ENCODE measurements at regions not wholly inside any gene's neighbourhood (a gene's known extent, or its start where the extent isn't known, plus 50 kb on each side); places are given as distances from the start of the nearest gene placed in this dataset.

DNA sequence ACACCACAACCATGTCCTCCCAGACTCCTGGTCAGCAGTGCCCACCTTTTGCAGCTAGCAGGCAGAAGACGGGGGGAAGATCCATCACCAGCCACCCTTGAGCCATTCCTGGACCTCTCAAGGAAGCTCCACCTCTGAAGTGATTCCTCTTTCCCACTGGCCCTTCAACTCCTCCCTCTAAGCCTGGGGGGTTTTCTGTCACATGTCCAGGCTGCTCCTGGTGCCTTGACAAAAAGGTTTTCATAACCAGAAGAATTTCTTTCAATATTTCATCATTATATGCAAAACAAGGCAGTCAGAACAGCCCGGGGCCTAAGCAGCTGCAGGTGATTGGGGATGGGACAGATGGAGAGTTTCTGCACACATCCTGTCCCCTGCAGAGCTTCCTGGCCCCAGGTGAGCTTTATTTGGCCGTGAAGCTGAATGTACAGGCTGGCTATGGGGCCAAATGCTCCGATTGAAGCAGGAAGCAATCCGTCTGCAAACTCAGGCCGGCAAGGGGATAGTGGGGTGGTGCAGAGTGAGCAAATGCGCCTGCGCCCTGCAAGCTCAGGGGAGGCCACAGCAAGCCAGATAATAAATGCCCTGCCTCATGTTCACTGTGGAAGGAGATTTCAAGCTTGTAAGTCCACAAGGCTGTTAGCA, 173.5 kb downstream of the C5orf15 start:
- DNase-seq, result no peak

DNA sequence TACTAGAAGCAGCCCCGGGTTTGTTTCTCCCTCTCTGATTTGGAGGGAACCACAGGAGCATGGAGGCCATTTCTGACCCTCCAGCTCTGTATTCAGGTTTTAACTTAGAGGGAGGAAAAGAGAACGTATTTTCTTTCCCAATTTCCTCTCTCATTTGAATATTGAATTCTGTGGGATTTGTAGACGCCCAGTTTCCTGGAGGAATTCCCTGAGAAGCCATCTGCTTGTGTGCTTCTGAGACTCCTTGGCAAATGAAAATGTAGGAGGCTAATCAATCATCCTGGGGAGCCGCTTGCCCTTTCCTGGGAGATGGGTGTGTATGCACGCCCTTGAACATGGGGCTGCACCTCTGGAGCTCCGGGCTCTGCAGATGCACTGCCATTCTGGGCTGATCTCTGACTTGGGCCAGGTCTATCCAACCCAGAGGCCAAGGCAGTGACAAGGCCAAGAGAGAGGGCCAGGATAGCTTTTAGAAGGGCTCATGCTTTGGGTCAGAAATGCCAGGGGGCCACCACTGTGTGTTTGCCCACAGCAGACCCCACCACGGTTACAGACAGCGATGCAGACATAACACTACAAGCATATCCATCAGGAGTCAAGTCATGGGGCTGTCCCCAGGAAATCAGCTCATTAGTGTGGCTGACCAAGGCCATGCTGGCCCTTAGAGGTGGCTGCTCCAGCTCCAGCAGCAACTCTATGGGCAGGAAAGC, 174.5 kb downstream of the C5orf15 start:
- no peak for DNase-seq

DNA sequence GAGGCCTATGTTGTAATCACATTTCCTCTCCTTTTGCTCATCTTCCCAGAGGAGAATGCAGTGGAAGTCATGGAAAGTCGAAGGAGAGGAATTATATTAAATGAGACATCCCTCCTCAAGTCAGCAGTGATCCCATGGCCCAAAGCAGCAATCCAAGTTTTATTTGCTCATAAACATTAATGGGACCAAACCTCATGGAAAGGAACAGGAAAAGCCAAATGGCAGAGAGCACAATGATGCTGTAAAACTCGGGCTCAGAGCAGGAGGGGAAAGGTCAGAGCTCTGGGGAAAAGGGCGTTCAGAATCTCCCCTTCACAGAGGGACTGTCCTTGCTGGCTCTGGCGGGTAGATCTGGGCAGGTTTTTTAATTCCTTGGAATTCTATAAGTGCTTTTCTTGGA, 175.8 kb downstream of the C5orf15 start:
- DNase-seq, result no peak

DNA sequence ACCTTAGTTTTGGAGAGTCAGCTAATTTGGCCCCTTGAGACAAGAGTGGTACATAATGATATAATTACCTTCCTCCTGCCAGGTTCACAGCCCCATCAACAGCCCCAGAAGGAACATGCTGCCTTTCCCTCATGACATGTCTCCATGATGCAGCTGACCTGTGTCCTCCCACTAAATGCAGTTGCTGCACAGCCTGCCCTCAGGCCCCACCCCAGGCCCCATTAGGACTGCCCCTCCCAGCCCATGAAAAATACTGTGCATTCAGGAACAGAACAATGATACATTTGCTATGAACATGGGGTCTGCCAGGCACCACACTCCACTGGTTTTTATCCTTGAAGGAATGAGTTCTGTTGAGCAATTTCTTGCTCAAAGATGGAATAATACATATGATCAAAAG, 176.4 kb downstream of the C5orf15 start:
- DNase-seq, result no peak

- DNase-seq, result no peak
Observed at GRCh38 chr5:133790898-133791297, 177.5 kb downstream of the C5orf15 start.

DNA sequence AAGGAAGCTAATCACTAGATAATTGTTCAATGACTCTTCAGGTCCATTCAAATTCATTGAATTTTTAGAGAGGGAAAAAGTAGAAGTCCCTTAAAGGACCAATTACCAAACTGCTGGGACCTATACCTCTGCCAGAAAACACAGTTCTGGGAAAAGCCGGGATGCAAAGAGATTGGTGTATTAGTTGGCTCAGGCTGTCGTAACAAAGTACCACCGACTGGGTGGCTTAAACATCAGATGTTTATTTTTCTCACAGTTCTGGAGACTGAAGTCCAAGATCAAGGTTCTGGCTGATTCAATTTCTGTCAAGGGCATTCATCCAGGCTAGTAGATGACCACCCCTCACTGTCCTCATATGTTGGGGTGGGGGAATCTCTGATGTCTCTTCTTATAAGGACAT, 177.1 kb upstream of the FSTL4 start:
- DNase-seq, result no peak

- no peak for DNase-seq
Observed at GRCh38 chr5:133788121-133788520, 175.8 kb upstream of the FSTL4 start.

DNA sequence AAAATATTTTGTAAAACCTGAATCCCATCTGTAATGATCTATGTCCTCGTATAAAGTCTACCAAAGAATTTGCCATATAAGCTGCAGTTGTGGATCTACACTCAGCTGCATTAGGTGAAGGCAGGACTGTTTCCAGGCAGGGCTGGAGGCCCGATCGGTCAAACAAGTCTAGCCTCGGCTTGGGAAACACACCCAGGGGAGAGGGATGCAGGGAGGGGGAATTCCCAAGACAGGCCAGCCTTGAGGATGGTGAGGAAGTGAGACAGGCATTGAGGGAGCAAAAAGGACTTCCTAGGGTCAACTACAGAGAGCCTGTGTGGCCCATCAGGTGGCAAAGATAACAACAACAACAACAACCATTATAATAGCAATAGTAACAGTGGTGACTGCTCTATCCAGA, 174.1 kb upstream of the FSTL4 start:
- DNase-seq, result no peak

DNA sequence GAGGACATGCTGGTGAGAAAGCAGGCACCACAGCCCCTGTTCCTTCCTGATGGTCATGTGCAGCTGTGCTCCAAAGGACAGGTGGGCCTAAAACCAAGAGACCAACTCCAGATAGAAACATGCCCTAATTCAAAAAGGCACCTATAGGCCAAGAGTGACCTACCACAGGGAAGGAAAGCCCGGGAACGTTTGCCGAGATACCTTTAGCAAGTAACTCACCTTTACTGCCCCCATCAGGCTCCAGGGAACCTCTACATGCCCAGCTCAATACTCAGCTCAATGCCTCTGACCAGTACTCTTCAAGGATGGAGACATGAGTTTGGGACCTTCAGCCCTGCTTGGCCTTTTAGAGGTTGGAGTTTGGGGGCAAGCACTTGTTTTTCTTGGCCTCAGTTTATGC, 172.8 kb upstream of the FSTL4 start:
- DNase-seq, result no peak

DNA sequence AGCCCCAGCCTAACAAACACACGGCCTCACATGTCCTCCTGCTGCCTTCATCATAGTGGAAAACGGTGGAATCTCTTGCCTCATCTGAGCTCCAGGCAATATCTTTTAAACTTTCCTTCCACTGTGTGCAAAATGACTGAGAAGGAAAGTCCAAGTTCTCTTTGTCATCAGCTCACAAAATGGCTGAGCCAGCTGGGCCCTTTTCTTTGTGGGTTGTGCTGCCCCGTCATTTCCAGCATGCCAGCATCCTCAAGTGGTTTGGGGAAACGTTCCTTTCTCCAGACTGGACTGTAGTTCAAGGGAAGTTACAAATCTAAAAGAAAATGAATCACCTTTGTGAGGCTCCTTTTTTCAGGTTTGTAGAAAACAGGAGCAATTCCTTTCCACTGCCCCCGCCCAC, 171.1 kb upstream of the FSTL4 start:
- peak; percentile 22 for DNase-seq

DNA sequence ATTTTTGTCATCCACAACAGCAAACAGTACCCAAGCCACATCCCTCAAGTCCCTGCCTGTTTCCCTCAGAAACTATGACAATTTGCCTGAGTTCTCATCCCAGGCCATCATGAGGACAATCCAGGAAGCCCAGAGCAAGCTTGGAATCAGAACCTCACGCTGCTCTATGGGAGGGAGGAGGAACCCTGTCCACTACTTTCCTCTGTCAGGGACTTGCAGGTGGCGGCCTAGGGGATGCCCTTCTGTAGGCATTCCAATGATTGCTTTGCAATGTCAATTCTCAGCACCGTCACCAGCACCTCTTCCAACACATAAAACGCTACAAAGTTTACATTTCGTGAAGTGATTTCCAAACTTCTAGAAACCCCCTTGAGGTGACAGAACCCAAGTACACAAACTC, 170.4 kb upstream of the FSTL4 start:
- no peak for DNase-seq

DNA sequence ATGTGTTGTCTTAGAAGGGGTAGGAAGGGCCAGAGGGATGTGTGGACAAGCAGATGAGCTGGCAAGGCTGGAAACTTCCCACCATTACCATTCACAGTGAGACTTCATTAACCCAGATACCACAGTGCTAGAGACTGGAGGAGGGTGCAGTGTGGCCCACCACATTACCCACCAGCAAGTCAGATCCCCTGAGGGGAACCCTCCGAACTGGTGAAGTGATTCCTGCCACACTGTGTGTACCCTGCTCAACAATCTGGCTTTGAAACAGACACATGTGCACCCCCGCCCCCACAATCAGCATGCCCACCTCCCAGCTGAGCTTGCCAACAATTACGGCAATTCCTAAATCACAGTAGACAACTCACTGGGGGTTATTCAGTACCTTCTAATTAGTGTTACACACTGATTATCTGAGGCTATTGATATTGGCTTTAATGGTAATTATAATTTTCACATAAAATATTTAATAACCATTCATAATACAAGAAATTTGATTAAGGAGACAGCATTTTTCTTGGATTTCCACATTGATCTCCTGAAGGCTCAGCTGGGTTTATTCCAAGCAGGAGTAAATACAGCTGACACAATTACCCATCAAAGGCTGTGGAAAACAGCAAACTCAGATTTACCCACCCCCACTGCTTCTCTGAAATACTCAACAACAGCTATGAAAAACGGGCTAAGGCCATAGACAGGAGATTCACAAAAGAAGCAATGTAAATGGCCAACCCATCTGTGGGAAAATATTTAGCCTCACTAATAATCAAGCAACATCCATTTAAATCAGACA, 169.3 kb upstream of the FSTL4 start:
- no peak for DNase-seq

- no peak for DNase-seq
Observed at GRCh38 chr5:133780619-133781280, 168.4 kb upstream of the FSTL4 start.

DNA sequence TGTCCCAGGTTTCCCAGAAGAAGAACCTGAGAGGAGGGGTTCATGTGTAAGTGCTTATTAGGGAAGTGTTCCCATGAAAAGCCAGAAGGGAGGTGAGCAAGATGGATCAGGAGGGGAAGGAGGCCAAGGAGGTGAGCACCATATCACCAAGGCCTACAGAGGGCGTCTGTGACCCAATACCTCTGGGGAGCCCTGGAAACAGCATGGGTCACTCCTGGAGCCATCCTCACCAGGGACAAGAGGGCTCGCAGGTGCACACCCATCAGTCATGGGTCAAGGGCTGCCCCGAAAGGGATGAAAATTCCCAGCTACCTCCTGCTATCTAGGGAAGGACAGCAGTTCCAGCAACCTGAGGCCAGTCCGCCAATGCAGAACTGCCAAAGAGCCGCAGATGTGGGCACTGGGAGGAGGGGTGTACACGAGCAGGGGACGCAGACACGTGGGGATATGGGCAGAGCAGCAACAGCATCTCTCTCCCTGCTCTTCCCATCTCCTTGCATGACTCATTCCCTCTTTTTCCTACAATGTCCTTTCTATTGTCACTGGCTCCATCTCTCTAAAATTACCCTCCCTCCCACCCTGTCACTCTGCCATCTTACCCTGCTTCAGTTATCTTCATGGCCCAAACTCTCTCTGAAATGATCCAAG, 167.6 kb upstream of the FSTL4 start:
- DNase-seq, result no peak

DNA sequence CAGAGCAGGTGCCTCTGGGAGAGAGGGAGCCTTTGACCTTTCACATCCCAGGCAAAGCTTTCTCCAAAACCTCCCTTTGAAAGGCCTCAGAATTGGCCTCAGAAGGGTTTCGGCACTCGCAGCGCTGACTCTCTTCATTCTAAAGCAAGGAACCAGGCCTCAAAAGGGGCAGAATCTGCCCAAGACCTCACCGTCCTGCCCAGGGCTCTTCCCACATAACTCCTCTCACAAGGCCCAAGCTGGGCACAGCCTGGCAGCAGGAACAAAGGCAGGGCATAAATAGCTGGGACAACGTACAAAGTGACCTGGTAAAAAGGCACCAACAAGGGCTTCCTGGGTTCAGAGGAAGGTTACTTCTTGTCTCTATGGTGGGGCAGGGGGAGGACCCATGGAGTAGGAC, 166.3 kb upstream of the FSTL4 start:
- no peak for DNase-seq

DNA sequence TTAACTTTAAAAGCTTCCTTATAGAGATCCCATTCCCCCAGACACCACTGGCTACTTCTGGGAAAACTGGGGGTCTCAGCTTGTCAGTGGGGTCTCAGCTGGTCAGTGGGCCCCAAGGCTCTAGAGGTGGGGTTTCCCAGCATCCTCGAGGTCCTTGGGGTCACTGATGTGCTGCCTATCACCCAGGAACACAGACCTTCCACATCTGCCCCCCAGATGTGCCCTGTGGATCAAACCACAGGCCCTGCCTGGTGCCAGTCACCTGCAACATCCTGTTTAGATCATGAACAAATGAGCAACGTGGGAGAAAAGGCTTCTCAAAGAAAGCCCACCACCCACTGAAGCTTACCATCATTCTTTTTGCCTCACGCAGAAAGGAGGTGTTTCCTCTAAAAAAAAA, 165.6 kb upstream of the FSTL4 start:
- DNase-seq, result no peak

- no peak for DNase-seq
Observed at GRCh38 chr5:133775584-133776304, 163.4 kb upstream of the FSTL4 start.

DNA sequence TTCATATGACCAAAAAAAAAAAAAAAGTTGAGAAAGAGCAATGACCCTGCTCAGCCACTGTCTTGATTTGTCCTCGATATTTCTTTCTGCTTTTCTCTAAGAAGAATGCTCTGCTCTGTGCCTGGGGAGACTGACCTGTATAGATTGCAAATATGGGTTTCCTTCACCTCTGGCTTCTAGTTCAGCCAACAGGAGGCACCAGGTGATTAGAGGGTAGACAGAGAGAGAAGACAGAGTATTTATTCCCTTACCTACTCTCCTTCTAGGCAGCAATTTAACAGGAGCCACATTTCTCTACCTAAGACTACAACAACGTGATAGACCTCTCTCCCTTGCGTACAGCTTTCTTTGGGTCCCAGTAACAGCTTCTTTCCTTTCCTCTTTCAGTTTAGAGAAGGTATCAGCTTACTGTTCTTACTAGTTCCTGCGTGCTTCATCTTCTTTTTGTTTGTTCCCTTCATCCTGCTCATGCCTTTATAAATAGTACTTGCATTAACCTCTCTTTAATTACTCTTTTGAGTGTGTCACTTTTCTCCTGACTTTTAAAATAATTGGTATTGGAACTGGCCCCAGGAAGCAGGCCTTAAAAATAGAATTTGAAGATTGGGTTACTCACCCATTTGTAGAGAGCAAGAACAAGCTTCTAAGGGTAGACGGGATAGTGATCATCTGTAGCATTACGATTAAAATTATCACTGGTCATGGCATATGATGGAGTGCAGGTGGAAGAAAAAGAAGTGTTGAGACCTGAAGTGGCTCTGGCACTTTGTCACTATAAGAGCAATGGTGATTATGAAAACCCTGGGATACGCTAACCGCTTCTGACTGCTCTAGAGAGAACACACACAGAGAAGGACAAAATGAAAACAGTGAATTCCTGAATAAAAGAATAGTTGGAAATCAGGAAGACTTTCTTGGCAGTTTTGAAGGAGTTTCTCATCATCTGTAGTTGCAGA, 161.2 kb upstream of the FSTL4 start:
- no peak for DNase-seq

GRCh38 chr5:133769842-133770241, 157.5 kb upstream of the FSTL4 start:
- DNase-seq, result no peak

GRCh38 chr5:133763744-133764143, 151.4 kb upstream of the FSTL4 start:
- DNase-seq, result no peak

- DNase-seq, result no peak
Observed at GRCh38 chr5:133761632-133762031, 149.3 kb upstream of the FSTL4 start.
